ENCODE measurements at regions not wholly inside any gene's neighbourhood (a gene's known extent, or its start where the extent isn't known, plus 50 kb on each side); places are given as distances from the start of the nearest gene placed in this dataset.

DNA sequence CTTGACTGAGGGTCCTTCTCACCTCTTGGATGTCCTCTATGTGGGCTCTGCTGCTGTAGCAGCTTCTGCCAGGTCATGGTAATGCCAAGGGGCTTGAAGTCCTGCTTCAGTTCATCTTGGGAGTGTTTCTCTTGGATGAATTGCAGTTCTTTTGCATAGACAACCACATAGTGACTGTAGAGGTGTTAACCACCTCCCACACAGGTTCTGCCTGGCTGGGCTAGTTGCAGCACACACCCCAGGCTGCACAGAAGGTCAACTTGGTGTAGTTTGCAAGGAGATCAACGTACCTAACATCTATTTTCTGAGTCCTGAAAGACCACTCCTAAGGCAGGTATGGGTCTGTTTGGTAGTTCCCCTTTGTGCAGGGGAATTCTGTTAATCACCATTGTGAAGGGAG is 108.1 kb downstream of the ADCYAP1 start:
- H2AFZ ChIP-seq (ENCODE audit: low read depth, low read length): no peak overlapping the region
- H3K4me3 ChIP-seq (ENCODE audit: insufficient read depth, low read depth, low read length): no peak overlapping the region
- no peaks in the 10 kb centered on the region for H3K9me3 ChIP-seq (ENCODE audit: insufficient read depth, low read depth, low read length)
- H3K4me2 ChIP-seq (ENCODE audit: low read length): no peak overlapping the region
- H3K27me3 ChIP-seq (ENCODE audit: insufficient read depth, low read length): no peaks in the 10 kb centered on the region
- no peaks in the 10 kb centered on the region for H3K36me3 ChIP-seq (ENCODE audit: insufficient read depth, low read length)
- peaks cover 29% of the 10 kb centered on the region for H3K4me1 Mint-ChIP-seq (ENCODE audit: low read depth, unreplicated experiment)
- peaks cover 41% of the 10 kb centered on the region for H3K4me1 ChIP-seq (ENCODE audit: insufficient read depth, low read length)
- H4K20me1 ChIP-seq (ENCODE audit: insufficient read depth, low read length): no peaks in the 10 kb centered on the region
- H3K27me3 Mint-ChIP-seq (ENCODE audit: low read depth, unreplicated experiment): no peaks in the 10 kb centered on the region
- H3K36me3 Mint-ChIP-seq (ENCODE audit: low read depth, unreplicated experiment): no peaks in the 10 kb centered on the region
- no peak overlapping the region for H3K27ac Mint-ChIP-seq (ENCODE audit: unreplicated experiment)
- DNase-seq (ENCODE audit: low read depth): no peak
- TF ChIP-seq EZH2 (IDR thresholded peaks at IDR 0.05; ENCODE audit: insufficient read depth, low read length) (no peak), CTCF (IDR thresholded peaks at IDR 0.05; ENCODE audit: insufficient read depth, low read depth, low read length) (no peak)
- peaks cover 2% of the 10 kb centered on the region for H3K9me3 Mint-ChIP-seq (ENCODE audit: unreplicated experiment)
- no peak overlapping the region for H3K9ac ChIP-seq (ENCODE audit: low read length)
- H3K4me3 Mint-ChIP-seq (ENCODE audit: unreplicated experiment): no peak overlapping the region
- FAIRE-seq: no peak
- no peak overlapping the region for H3K27ac ChIP-seq (ENCODE audit: low read depth, low read length)
- no peaks in the 10 kb centered on the region for H3K79me2 ChIP-seq (ENCODE audit: insufficient read depth, low read length)

DNA sequence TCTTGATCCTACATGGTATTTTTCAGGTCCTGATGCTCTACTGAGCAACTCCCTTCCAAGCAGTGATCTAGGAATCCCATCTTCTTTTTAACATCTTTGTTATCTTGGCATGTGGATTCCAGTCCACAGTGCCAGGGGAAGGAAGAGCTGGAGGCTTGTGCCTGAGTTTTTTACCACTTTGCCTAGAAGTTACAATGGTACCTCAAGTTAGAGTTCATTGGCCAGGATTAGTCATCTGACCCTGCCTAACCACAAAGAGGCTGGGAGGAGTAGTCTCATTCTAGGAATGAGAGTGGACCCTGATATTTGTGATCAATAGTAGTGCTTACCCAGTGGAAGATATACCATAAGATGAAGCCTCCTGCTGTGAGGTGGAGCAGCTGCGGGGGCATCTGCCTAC is 109.3 kb downstream of the ADCYAP1 start:
- Mint-ChIP-seq H3K4me3 (ENCODE audit: unreplicated experiment) (no peak overlapping the region), H3K36me3 (ENCODE audit: low read depth, unreplicated experiment) (no peaks in the 10 kb centered on the region), H3K27me3 (ENCODE audit: low read depth, unreplicated experiment) (no peaks in the 10 kb centered on the region), H3K27ac (ENCODE audit: unreplicated experiment) (no peak overlapping the region), H3K4me1 (ENCODE audit: low read depth, unreplicated experiment) (peaks cover 37% of the 10 kb centered on the region), H3K9me3 (ENCODE audit: unreplicated experiment) (peaks cover 2% of the 10 kb centered on the region)
- no peaks in the 10 kb centered on the region for H3K27me3 ChIP-seq (ENCODE audit: insufficient read depth, low read length)
- FAIRE-seq: no peak
- H3K27ac ChIP-seq (ENCODE audit: low read depth, low read length): no peak overlapping the region
- DNase-seq (ENCODE audit: low read depth): no peak
- no peaks in the 10 kb centered on the region for H4K20me1 ChIP-seq (ENCODE audit: insufficient read depth, low read length)
- no peak overlapping the region for H3K9ac ChIP-seq (ENCODE audit: low read length)
- no peaks in the 10 kb centered on the region for H3K9me3 ChIP-seq (ENCODE audit: insufficient read depth, low read depth, low read length)
- no peak overlapping the region for H3K4me2 ChIP-seq (ENCODE audit: low read length)
- H3K36me3 ChIP-seq (ENCODE audit: insufficient read depth, low read length): no peaks in the 10 kb centered on the region
- H2AFZ ChIP-seq (ENCODE audit: low read depth, low read length): no peak overlapping the region
- no peak overlapping the region for H3K4me3 ChIP-seq (ENCODE audit: insufficient read depth, low read depth, low read length)
- peaks cover 47% of the 10 kb centered on the region for H3K4me1 ChIP-seq (ENCODE audit: insufficient read depth, low read length)
- no peaks in the 10 kb centered on the region for H3K79me2 ChIP-seq (ENCODE audit: insufficient read depth, low read length)
- TF ChIP-seq EZH2 (IDR thresholded peaks at IDR 0.05; ENCODE audit: insufficient read depth, low read length): no peak
- no peak for TF ChIP-seq CTCF (IDR thresholded peaks at IDR 0.05; ENCODE audit: insufficient read depth, low read depth, low read length)

DNA sequence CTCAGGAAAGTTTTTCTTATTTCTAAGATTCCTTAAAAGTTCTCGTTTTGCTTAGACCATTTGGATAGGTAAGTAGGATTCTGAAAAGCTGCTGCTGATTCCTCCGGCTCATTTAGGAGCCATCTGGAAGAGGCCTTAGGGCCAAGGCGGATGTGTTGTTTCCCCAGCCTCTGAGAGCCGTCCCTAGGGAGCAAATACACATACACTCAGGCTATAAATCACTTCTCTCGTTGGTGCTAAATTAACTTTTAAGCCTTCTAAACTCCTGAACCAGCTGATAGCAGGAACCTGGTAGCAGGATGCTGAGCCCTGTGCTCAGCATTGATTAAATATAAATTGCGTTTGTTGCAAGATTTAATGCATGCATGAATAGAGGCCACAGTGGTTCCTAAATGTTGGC is 109.8 kb downstream of the ADCYAP1 start:
- H3K4me2 ChIP-seq (ENCODE audit: low read length): peak overlapping the region; percentile 80
- H3K4me1 ChIP-seq (ENCODE audit: insufficient read depth, low read length): peaks cover 47% of the 10 kb centered on the region
- no peak overlapping the region for H2AFZ ChIP-seq (ENCODE audit: low read depth, low read length)
- Mint-ChIP-seq H3K4me1 (ENCODE audit: low read depth, unreplicated experiment) (peaks cover 37% of the 10 kb centered on the region), H3K36me3 (ENCODE audit: low read depth, unreplicated experiment) (no peaks in the 10 kb centered on the region), H3K4me3 (ENCODE audit: unreplicated experiment) (no peak overlapping the region), H3K9me3 (ENCODE audit: unreplicated experiment) (peaks cover 2% of the 10 kb centered on the region), H3K27me3 (ENCODE audit: low read depth, unreplicated experiment) (no peaks in the 10 kb centered on the region), H3K27ac (ENCODE audit: unreplicated experiment) (peak overlapping the region; percentile 37)
- FAIRE-seq (no peak), DNase-seq (ENCODE audit: low read depth) (no peak)
- no peaks in the 10 kb centered on the region for H3K27me3 ChIP-seq (ENCODE audit: insufficient read depth, low read length)
- H3K79me2 ChIP-seq (ENCODE audit: insufficient read depth, low read length): no peaks in the 10 kb centered on the region
- no peak for TF ChIP-seq CTCF (IDR thresholded peaks at IDR 0.05; ENCODE audit: insufficient read depth, low read depth, low read length)
- TF ChIP-seq EZH2 (IDR thresholded peaks at IDR 0.05; ENCODE audit: insufficient read depth, low read length): no peak
- H4K20me1 ChIP-seq (ENCODE audit: insufficient read depth, low read length): no peaks in the 10 kb centered on the region
- no peak overlapping the region for H3K4me3 ChIP-seq (ENCODE audit: insufficient read depth, low read depth, low read length)
- H3K9me3 ChIP-seq (ENCODE audit: insufficient read depth, low read depth, low read length): no peaks in the 10 kb centered on the region
- H3K36me3 ChIP-seq (ENCODE audit: insufficient read depth, low read length): no peaks in the 10 kb centered on the region
- H3K27ac ChIP-seq (ENCODE audit: low read depth, low read length): no peak overlapping the region
- no peak overlapping the region for H3K9ac ChIP-seq (ENCODE audit: low read length)

All from astrocyte (in vitro differentiated cells and primary cell).